ENCODE measurements at regions not wholly inside any gene's neighbourhood (a gene's known extent, or its start where the extent isn't known, plus 50 kb on each side); places are given as distances from the start of the nearest gene placed in this dataset.
"Not testable (repeated sequence)": the region's sequence is repeated elsewhere in the genome, so short reads cannot be mapped to it uniquely, and the experiment has no call there.

- not testable (repeated sequence) for TF ChIP-seq POLR2A (IDR thresholded peaks at IDR 0.05; ENCODE audit: low read length); GATA1 (IDR thresholded peaks at IDR 0.05; ENCODE audit: low read depth, low read length)
These were observed 61.1 kb upstream of the CYP2C8 start for GRCh38 chr10:95130429-95130828.

Measured in erythroblast (primary cell).